ENCODE measurements at regions not wholly inside any gene's neighbourhood (a gene's known extent, or its start where the extent isn't known, plus 50 kb on each side); places are given as distances from the start of the nearest gene placed in this dataset.
"Not testable (repeated sequence)": the region's sequence is repeated elsewhere in the genome, so short reads cannot be mapped to it uniquely, and the experiment has no call there.

DNA sequence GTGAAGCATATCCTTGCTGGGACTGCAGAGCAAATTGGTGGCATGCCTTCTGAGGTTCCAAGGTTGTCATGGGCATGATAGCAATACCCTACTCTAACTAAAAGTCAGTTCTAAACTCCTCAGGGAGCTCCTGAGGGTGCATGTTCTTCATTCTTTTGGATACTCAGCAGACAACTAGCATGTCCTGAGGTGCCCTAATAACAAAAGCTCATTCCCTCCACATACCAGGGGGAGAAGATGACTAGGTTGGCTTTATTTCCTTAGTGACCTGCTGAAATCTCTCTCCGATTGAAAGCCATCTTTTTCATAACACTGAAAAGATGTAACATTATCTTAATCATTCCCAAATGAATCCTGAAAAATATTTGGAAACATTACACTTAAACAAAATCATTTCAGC is 188.7 kb upstream of the IGF1 start:
- Mint-ChIP-seq H3K36me3 (ENCODE audit: insufficient read depth, unreplicated experiment) (no peaks in the 10 kb centered on the region), H3K9me3 (ENCODE audit: low read depth, unreplicated experiment) (peaks cover 8% of the 10 kb centered on the region), H3K27ac (ENCODE audit: unreplicated experiment) (no peak overlapping the region), H3K4me3 (ENCODE audit: low read depth, unreplicated experiment) (no peak overlapping the region), H3K4me1 (ENCODE audit: low read depth, unreplicated experiment) (peaks cover 11% of the 10 kb centered on the region), H3K27me3 (ENCODE audit: unreplicated experiment) (no peaks in the 10 kb centered on the region)
- intact Hi-C loops (cut with micrococcal nuclease; ENCODE audit: unreplicated experiment): no loop called here
- BruUV-seq (replicated peaks): no TSS peak
- DNase-seq: no peak
- CTCF ChIA-PET: no interaction called here
- TF ChIP-seq, protein P1, sequence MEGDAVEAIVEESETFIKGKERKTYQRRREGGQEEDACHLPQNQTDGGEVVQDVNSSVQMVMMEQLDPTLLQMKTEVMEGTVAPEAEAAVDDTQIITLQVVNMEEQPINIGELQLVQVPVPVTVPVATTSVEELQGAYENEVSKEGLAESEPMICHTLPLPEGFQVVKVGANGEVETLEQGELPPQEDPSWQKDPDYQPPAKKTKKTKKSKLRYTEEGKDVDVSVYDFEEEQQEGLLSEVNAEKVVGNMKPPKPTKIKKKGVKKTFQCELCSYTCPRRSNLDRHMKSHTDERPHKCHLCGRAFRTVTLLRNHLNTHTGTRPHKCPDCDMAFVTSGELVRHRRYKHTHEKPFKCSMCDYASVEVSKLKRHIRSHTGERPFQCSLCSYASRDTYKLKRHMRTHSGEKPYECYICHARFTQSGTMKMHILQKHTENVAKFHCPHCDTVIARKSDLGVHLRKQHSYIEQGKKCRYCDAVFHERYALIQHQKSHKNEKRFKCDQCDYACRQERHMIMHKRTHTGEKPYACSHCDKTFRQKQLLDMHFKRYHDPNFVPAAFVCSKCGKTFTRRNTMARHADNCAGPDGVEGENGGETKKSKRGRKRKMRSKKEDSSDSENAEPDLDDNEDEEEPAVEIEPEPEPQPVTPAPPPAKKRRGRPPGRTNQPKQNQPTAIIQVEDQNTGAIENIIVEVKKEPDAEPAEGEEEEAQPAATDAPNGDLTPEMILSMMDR (IDR thresholded peaks at IDR 0.05; ENCODE audit: unreplicated experiment): no peak

DNA sequence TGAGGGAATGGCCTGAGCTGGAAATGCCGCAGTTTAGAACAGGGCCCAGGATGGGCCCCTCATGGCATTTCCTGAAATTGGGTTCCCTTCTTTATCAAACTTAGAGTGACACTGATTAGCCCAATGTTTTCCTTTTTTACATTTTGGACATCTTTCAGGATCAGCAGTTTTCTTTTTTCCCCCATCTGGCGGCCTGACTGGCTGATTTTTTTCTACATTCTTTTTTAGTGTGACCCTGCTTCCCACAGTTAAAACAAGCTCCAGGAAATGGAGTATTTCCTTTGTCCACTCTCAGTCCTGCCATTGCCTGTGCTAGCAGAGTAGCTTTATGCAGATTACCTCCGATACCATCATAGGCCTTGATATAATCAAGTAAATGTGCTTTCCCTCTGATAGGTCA is 185.8 kb upstream of the IGF1 start:
- H3K27ac Mint-ChIP-seq (ENCODE audit: unreplicated experiment); H3K9me3 Mint-ChIP-seq (ENCODE audit: low read depth, unreplicated experiment); CTCF ChIA-PET; H3K4me3 Mint-ChIP-seq (ENCODE audit: low read depth, unreplicated experiment); DNase-seq; intact Hi-C loops (cut with micrococcal nuclease; ENCODE audit: unreplicated experiment); BruUV-seq (replicated peaks); H3K4me1 Mint-ChIP-seq (ENCODE audit: low read depth, unreplicated experiment); H3K27me3 Mint-ChIP-seq (ENCODE audit: unreplicated experiment); H3K36me3 Mint-ChIP-seq (ENCODE audit: insufficient read depth, unreplicated experiment): not testable (repeated sequence)

DNA sequence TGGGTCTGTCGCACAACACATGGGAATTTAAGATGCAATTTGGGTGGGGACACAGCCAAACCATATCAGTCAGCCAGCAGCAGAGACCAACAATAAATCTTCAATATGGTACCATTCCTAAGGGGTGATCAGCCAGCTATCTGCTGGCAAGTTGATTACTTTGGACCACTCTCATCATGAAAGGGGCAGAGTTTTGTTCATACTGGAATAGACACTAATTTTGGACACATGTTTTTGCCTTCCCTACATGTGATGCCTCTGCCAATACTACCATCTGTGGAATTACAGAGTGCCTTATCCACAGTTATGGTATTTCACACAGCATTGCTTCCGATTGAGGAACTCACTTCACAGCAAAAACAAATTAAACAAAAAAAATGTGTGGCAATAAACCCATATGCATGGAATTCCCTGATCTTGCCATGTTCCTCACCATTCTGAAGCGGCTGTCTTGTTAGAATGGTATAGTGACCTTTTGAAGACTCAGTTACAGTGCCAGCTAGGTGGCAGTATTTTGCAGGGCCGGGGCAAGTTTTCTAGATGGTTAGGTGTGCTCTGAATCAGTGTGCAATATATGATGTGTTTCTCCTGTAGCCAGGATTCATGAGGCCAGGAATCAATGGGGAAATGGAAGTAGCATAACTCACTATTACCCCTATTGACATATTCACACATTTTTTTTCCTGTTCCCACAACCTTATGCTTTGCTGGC is 179.0 kb upstream of the IGF1 start:
- Mint-ChIP-seq H3K9me3 (ENCODE audit: low read depth, unreplicated experiment) (peaks cover 8% of the 10 kb centered on the region), H3K27me3 (ENCODE audit: unreplicated experiment) (no peaks in the 10 kb centered on the region), H3K36me3 (ENCODE audit: insufficient read depth, unreplicated experiment) (no peaks in the 10 kb centered on the region), H3K4me1 (ENCODE audit: low read depth, unreplicated experiment) (no peaks in the 10 kb centered on the region), H3K27ac (ENCODE audit: unreplicated experiment) (no peak overlapping the region), H3K4me3 (ENCODE audit: low read depth, unreplicated experiment) (no peak overlapping the region)
- TF ChIP-seq, protein P1 (IDR thresholded peaks at IDR 0.05; ENCODE audit: unreplicated experiment): no peak
- intact Hi-C loops (cut with micrococcal nuclease; ENCODE audit: unreplicated experiment): no loop called here
- no peak for DNase-seq
- CTCF ChIA-PET: no interaction called here
- no TSS peak for BruUV-seq (replicated peaks)

DNA sequence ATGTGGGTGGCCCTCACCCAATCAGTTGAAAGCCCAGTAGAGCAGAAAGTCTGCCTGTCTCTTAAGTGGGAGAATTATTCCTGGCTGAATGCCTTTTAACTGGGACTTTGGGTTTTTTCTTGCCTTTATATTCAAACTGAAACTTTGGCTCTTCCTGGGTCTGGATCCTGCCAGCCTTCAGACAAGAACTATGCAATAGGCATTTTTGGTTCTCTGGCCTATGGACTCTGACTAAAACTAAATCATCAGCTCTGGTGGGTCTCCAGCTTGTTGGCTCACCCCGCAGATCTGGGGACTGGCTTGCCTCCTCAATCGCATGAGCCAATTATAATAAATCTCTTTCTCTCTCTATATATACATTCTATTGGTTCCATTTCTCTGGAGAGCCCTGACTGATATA is 173.0 kb upstream of the IGF1 start:
- Mint-ChIP-seq H3K36me3 (ENCODE audit: insufficient read depth, unreplicated experiment) (no peaks in the 10 kb centered on the region), H3K4me3 (ENCODE audit: low read depth, unreplicated experiment) (no peak overlapping the region), H3K9me3 (ENCODE audit: low read depth, unreplicated experiment) (peaks cover 2% of the 10 kb centered on the region), H3K27ac (ENCODE audit: unreplicated experiment) (no peak overlapping the region), H3K27me3 (ENCODE audit: unreplicated experiment) (no peaks in the 10 kb centered on the region), H3K4me1 (ENCODE audit: low read depth, unreplicated experiment) (no peaks in the 10 kb centered on the region)
- DNase-seq: no peak
- TF ChIP-seq, protein P1 (IDR thresholded peaks at IDR 0.05; ENCODE audit: unreplicated experiment): no peak
- intact Hi-C loops (cut with micrococcal nuclease; ENCODE audit: unreplicated experiment): no loop called here
- CTCF ChIA-PET: interaction anchor here (0.6 kb wide), 1 partner anchor 97 kb away, joined by 3 read pairs; no protein-coding TSS in a partner anchor
- no TSS peak for BruUV-seq (replicated peaks)

DNA sequence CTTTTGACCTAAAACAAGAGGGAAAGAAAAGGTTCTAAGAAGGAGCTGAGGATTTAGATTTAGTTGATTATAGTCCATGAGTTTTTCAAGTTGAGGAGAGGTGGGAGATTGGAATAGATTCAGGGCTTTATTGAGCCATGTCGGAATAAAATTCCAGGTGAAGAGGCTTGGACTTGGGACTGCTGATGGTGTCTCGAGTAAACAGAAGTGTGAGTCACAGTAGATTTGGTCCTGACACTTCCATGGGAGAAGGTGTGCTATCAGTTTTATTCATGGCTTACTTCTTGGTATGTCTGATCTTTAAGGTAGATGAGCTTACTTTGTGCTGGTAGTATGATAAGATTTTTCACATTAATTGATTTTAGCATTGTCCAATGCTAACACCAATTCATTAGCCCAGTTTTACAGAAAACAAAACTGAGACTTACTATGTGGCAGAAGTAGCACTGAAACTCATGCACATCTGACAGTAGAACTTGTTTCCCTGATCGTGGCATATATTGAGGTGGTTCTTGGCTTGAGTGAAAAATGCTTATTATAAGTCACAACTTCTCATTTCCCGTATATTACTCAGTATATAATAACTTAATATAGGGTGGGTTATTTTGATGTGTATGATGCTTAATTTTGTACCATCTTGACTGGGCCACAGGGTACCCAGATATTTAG is 172.4 kb upstream of the IGF1 start:
- CTCF ChIA-PET: no interaction called here
- H3K36me3 Mint-ChIP-seq (ENCODE audit: insufficient read depth, unreplicated experiment): no peaks in the 10 kb centered on the region
- H3K4me1 Mint-ChIP-seq (ENCODE audit: low read depth, unreplicated experiment): no peaks in the 10 kb centered on the region
- no peak overlapping the region for H3K27ac Mint-ChIP-seq (ENCODE audit: unreplicated experiment)
- no peaks in the 10 kb centered on the region for H3K27me3 Mint-ChIP-seq (ENCODE audit: unreplicated experiment)
- BruUV-seq (replicated peaks): no TSS peak
- intact Hi-C loops (cut with micrococcal nuclease; ENCODE audit: unreplicated experiment): no loop called here
- no peak overlapping the region for H3K4me3 Mint-ChIP-seq (ENCODE audit: low read depth, unreplicated experiment)
- no peak for DNase-seq
- TF ChIP-seq, protein P1 (IDR thresholded peaks at IDR 0.05; ENCODE audit: unreplicated experiment): no peak
- no peaks in the 10 kb centered on the region for H3K9me3 Mint-ChIP-seq (ENCODE audit: low read depth, unreplicated experiment)
